NCI-H146 (cell line): ENCODE measurements at regions not wholly inside any gene's neighbourhood (a gene's known extent, or its start where the extent isn't known, plus 50 kb on each side); places are given as distances from the start of the nearest gene placed in this dataset.

Experiments used
- DNase-seq: peaks from one replicate; lab custom pipeline; 2025; lab: John Stamatoyannopoulos, UW

GRCh38 chr3:181764544-181764943 lies 52.8 kb downstream of the SOX2 start:
- no peak for DNase-seq

DNA sequence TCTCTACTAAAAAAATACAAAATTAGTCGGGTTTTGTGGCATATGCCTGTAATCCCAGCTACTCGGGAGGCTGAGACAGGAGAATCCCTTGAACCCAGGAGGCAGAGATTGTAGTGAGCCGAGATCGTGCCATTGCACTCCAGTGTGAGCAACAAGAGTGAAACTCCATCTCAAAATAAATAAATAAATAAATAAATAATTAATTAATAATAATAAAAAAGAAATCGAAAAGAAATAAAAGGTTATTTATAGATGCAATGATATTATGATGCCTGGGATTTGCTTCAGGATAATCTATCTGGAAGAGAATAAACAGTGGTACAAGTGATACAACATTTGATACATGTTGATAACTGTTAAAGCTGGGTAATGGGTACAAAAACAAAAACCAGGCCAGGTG lies 58.6 kb downstream of the SOX2 start:
- no peak for DNase-seq

GRCh38 chr3:181771120-181771519 lies 59.4 kb downstream of the SOX2 start:
- no peak for DNase-seq

DNA sequence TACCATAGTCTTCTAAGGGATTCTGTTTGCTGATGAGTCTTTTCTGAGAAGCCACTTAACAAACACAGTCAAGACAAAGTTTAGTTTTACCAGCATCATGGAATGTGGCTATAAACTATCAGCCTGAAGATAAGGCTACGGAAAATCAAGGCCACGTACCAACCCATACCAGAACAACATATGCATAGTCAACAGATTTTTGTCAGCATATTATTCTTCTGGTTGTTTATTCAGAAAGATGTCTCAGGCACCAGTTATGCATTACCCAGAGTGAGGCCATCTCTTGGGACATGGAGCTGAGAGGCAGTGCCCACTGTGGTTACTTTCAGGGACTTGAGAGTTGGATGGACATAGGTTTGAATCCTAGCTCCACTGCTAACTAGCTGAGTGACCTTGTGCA lies 60.4 kb downstream of the SOX2 start:
- DNase-seq, result no peak

GRCh38 chr3:181773921-181774320 lies 62.2 kb downstream of the SOX2 start:
- no peak for DNase-seq

DNA sequence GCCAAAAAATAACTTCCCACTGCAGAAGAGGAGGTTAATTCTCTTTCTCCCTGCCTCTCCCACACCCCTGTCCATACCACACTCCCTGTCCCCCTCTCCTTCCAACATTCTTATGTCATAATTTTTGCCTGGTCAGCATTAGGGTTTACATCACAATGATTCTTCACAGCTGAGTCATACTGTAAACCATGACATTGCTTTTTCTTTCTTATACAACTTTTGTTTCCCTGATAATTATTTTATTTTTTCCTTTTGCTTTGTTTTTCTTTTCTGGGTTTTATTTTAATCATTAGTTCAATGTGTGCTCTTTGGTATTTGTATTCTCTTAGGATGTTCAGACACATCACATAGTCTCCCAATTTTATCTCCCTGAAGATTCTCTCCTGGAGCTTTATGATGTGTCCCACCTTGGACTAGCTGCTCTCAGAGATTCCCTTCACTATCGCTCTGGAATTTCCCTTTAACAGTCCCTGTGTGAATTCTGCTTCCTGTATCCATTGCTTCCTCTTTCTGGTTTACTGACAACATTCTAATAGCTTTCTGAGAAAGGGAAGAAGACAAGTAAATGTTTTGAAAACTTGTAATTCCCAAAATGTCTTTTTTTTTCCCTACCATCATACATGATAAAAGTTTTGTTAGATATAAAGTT lies 70.7 kb downstream of the SOX2 start:
- no peak for DNase-seq

DNA sequence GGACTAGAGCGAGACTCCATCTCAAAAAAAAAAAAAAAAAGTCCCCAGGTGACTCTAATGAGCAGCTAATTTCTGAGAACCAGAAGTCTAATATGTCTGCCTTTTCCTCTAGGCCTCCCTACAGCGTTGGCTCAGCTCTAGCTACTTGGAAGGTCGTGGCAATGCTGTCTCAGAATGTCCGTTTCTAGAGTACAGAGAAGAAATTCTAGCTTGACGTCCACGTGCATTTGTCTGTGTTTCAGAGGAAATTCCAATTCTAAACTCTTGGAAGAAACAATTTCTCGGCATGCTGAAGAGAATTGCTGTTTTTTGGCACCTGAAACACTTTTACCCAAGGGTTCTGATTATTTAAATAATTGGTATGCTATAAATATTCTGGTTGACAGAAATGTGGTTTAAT lies 78.8 kb downstream of the SOX2 start:
- no peak for DNase-seq

DNA sequence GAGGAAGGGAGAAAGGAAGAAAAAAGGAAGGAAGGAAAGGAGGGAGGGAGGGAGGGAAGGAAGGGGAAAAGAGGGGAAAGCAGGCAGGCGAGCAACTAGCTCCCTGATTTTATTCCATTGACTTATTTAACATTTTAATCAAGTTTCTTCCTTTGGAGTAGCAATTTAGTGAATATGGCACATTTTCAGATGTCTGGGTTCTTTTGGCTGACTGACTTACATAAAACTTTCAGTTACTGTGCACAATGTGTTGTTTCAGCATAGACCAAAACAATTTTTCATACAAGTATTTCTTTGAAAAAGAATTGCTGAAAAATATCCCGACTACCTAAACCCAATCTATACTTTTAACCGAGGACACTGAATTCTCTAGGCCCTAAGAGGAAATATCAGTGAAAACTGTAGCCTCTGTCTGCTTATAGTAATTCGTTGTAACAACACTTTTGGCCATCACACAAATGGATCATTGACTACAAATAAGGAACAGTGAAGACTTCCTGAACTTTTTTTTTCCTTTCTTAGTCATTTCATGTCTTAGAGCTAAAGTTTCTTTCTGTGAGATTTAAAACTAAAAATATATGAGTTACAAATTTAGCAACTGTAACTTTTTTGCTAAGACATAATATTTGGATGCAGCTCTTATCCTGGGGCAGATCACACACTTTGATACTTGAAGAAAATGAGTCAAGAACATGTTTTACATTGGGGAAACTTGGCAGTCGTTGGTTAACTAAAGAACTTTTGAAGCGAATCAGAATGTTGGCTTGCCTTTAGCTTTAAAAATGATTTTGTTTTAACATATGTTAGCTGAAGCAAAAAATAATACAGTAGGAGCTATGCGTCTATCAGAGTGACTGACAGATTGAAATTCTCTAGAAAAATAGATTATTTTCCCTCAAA lies 79.6 kb downstream of the SOX2 start:
- no peak for DNase-seq

GRCh38 chr3:181793006-181793405 lies 81.3 kb downstream of the SOX2 start:
- no peak for DNase-seq

DNA sequence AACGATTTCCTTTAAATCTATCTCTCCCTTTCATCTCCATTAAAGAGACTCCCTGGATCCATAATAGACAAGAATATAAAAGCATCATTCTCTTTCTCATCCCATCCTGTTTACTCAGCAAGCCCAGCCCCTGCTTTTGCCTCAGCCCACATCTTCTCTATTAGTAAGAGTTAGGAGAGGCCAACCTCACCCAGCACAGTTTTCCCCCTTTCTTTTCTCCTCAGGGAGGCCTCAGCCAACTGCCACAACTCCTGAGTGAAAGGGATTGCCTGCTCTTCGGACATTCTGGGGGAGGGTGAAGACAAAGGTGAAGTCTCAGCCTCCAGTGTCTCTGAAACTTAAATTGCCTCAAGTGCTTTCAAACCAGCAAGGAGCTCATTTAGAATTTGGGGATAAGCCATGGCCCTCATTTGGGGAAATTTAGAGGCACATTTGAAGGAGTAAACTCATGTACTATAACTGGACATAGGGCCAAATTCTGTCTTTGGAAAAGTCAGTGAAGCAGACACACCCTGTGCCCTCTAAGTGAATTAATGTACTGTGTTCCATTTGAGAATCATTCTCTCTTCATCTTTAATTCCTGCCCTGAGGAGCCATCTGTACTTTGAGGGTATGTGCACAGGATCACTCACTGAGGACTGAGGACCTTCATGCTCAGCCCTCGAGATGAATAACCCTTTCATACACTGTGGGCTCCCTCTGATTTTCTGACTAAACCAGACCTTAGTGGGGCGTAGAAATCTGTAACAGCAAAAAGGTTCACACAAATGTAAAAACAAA lies 82.5 kb downstream of the SOX2 start:
- peak; percentile 78 for DNase-seq

DNA sequence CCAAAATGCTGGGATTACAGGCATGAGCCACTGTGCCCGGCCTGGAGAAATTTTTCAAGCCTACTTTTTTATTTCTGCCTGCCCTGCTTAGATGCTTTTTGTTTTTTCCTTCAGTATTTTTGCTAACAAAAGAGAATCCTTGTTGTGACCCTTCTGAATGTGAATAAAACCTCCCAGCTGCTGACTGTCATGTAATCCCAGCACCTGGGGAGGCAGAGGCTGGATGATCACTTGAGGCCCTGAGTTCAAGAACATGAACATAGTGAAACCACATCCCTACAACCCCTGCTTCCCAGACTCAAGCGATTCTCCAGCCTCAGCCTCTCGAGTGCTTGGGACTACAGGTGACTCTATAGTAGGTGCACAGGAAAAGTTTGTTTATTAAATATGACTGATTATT lies 84.9 kb downstream of the SOX2 start:
- DNase-seq, result no peak

DNA sequence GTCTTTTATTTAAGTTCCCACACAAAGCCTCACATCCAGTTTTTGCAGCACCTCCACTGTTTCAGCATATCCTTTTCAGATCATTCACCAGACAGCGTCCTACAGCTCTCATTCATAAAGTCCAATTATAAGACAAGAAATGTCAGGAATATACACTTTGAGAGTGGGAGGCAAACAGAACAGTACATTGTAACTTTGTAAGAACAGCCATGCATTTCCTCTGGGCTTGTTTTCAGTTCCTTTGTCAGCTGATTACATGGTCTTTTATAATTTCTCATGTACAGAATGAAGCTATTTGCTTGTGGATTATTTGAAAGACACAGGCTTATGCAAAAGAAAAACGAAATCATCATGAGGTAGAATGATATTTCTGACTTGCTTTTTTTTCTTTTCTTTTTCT lies 85.7 kb downstream of the SOX2 start:
- peak; percentile 42 for DNase-seq

DNA sequence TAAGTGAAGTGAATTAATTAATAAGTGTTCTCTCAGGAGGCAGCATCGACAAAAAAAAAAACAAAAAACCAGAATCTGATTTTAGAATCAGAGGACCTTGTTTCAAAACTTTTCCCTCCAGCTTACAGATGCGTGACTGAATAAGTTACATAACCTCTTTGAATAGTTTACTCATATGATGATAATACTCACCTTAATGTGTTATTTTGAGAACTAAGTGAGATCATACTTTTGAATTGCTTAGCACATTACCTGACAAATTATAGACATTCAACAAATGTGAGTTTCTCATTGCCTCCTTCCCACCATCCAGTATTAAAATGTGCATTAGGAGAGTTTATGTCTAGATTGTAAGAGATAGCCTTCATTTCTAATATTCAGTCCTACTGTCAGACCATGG lies 94.0 kb downstream of the SOX2 start:
- no peak for DNase-seq

DNA sequence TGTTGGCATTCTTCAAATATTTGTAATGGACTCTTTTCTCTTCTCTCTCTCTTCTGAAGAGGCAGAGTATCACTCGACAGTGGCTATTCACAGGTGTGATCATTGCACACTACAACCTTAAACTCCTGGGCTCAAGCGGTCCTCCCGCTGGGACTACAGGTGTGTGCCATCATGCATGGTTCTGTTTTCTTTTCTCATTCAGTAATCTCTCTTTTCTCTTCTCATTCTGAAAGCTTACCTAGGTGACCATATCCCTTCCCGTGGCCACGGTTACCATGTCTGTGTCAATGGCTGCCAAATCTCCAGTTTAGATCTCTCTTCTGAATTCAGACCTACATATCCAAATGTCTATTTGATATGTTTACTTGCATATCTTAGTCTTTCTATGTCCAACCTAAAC lies 96.3 kb downstream of the SOX2 start:
- DNase-seq, result peak; percentile 98

DNA sequence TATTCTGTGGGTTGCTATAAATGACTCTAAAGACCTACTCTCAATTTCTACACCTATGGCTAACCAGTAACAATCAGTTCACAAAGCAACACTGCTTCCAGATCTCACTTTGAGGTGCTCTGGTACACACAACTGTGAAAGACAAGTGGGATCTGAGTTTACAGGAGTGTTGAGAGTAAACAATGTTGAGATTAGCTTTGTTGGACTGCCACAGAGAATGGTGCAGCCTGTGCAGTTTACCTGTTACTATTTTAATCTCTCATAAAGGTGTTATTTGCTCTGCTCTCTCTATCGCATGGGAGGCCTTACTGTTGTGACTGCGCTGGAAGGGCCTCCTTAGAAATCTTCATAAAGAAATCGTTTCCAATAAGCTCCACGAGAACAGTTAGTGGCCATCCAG lies 112.0 kb downstream of the SOX2 start:
- peak; percentile 71 for DNase-seq

GRCh38 chr3:181824961-181825360 lies 113.2 kb downstream of the SOX2 start:
- DNase-seq, result no peak

GRCh38 chr3:181839039-181839915 lies 127.6 kb downstream of the SOX2 start:
- DNase-seq, result peak; percentile 100

DNA sequence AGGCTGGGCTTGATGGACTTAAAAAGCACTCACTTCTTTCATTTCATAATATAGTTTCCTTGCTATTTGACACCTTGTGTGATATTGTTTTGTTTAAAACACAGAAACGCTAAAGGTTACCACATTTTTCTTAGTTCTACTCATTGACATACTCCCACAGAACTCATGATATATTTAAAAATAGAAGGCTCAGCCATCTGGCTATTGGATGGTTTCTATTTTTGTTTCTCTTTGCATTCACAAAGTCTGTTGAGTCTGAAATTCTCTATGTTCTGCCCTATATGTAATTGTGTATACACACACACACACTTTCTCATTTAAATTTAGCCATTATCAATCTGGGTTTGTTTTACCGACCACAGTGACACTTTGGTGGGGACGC lies 128.2 kb downstream of the SOX2 start:
- DNase-seq, result peak; percentile 74

- peak; percentile 99 for DNase-seq
Observed at GRCh38 chr3:181844211-181844610, 132.5 kb downstream of the SOX2 start.

DNA sequence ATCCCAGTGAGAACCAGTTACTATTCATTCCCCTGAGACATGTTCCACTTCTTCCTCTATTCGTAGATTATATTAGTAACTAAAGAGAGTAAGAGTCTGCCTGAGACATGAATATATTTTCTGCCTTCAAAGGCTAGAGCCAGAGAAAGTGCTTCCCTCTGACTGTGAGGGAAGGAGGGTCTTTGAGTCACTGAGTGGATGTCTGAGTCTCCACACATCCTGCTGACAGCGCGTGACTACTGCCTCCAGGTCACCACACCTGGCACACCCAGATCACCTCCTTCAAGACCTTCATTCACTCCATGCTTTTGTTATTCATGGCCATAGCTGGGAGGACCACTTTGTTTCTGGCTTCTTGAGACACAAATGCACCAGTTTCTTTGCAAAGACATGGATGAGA lies 135.6 kb downstream of the SOX2 start:
- peak; percentile 33 for DNase-seq

DNA sequence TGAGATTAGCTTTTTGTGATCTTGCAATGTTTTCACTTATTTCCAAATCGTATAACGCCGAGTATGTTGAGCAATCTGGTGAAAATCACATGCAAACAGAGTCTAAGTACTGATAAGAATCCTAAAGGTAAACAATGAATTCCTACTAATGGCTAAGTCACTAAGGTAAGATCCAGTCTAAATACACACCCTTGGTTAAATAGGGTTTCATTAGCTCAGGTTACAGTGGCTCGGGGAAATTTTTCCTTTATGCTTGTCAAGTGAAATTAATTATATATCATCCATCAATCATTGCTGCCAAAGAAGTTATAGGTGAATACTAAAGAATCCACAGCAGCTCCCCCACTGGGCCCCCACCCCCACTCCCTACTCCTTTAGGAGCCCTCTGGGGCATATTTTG lies 139.3 kb downstream of the SOX2 start:
- DNase-seq, result peak; percentile 91

- DNase-seq, result peak; percentile 42
Observed at GRCh38 chr3:181855825-181856224, 144.1 kb downstream of the SOX2 start.
